Sigmoid colon (tissue), 4 donors: ENCODE measurements at regions not wholly inside any gene's neighbourhood (a gene's known extent, or its start where the extent isn't known, plus 50 kb on each side); places are given as distances from the start of the nearest gene placed in this dataset.

Source experiments
- CTCF ChIP-seq, 4 experiments: fragments of 450-650 bp in 3 of 4; fragments of 200-600 bp in 1 of 4; IDR thresholded peaks; one replicate each; pipeline ENCODE4 v1.5.1; 2016 to 2019; ENCODE audit warnings: antibody characterized with exemption in 4 of 4, mild to moderate bottlenecking in 3 of 4, moderate library complexity in 2 of 4
- EP300 ChIP-seq, 4 donors: sonication (generic); formaldehyde crosslinking; IDR thresholded peaks; one replicate each; pipeline ENCODE4 v1.6.1; 2017; ENCODE audit warnings: antibody characterized with exemption in 4 of 4

- TF ChIP-seq CTCF (IDR thresholded peaks at IDR 0.05) (no peak), EP300 (IDR thresholded peaks at IDR 0.05) (no peak)
Measured at GRCh38 chr2:18924886-18925285, 335.5 kb upstream of the NT5C1B start.
